ENCODE measurements at regions not wholly inside any gene's neighbourhood (a gene's known extent, or its start where the extent isn't known, plus 50 kb on each side); places are given as distances from the start of the nearest gene placed in this dataset.

DNA sequence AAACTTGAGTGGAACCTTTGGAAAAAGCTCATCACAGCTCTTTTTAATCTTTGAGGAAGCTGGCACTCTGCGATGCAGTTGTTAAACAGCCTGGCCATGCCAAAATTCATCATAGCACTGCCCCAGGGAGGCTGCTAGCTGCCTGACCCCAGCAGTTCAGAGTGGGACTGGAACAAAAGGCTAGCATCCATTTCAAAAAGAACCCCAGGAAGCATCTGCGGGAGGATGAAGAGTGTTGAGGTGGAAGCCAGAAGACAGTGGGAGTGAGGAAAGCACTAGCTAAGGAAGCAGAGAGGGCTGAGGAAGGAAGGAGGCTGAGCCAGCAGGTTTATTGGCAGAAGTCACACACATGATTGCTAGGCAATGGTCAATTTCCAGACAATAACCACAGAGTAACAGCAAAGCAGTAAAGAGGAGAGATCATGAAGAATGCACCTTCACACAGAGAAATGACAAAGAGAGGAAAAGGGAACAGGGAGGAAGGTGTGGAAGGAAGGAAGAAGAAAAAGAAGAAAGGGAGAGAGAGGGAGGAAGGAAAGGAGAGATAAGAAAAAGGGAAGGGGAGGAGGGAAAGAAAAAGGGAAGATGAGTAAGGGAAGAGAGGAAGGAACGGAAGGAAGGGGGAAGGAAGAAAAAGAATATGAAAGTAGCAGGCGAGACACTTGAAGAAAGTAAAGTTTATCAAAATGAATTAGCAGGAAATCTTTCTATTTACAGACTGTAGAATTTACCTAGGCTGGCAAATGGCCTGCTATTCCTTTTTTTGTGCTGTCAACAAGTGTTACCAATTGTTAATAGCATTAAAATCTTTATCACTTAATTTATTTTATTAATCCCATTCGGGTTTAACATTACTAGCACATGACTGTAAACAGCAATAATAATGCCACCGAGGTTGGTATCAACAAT, 270.0 kb upstream of the PSMD7 start:
- Histone ChIP-seq H3K4me3 (ENCODE audit: low read depth in 2 of 2, low read length in 1 of 2) (no peak overlapping the region), H3K79me2 (ENCODE audit: insufficient read depth) (no peaks in the 10 kb centered on the region), H3K9me3 (no peaks in the 10 kb centered on the region), H3K4me2 (no peak overlapping the region), H3K4me1 (ENCODE audit: control insufficient read depth in 1 of 2, insufficient read depth in 2 of 2, low read depth in 1 of 2, low read length in 1 of 2) (no peaks in the 10 kb centered on the region), H3K9me2 (no peaks in the 10 kb centered on the region), H3F3A (replicated peaks; ENCODE audit: insufficient read depth) (no peaks in the 10 kb centered on the region), H3K9ac (no peak overlapping the region), H3K27me3 (ENCODE audit: insufficient read depth) (no peaks in the 10 kb centered on the region), H3K36me3 (replicated peaks in 1 of 2; ENCODE audit: control insufficient read depth in 1 of 2, insufficient read depth in 2 of 2, low read length in 1 of 2) (no peaks in the 10 kb centered on the region), H3K27ac (ENCODE audit: low read depth in 2 of 2, low read length in 1 of 2) (no peak overlapping the region), H2AFZ (ENCODE audit: low read depth) (no peak overlapping the region), H4K20me1 (ENCODE audit: insufficient read depth) (no peaks in the 10 kb centered on the region)
- POLR2A ChIA-PET = no interaction called here
- CTCF ChIA-PET = interaction anchor here (1.4 to 4.9 kb wide), 3 partner anchors 8 to 248 kb away, joined by 4 to 38 read pairs (median 7); no protein-coding TSS in a partner anchor
- 32% methylated on average over 6 of the region's 6 CpGs for WGBS (ENCODE audit: low lambda C conversion rate)
- DNase-seq = no peak
- TF ChIP-seq FOXM1 (IDR thresholded peaks at IDR 0.05; ENCODE audit: low read depth) (no peak), EP300 (IDR thresholded peaks at IDR 0.05; ENCODE audit: borderline replicate concordance in 1 of 2, low read depth in 1 of 2, low read length in 1 of 2) (no peak), RCOR1 (IDR thresholded peaks at IDR 0.05; ENCODE audit: low read length) (no peak), NFIC (IDR thresholded peaks at IDR 0.05; ENCODE audit: borderline replicate concordance) (no peak), FOSL2 (IDR thresholded peaks at IDR 0.05; ENCODE audit: borderline replicate concordance, low read depth) (no peak), MXI1 (IDR thresholded peaks at IDR 0.05; ENCODE audit: low read depth, low read length) (no peak), YY1 (IDR thresholded peaks at IDR 0.05; ENCODE audit: low read depth) (no peak), EZH2phosphoT487 (IDR thresholded peaks at IDR 0.05; ENCODE audit: borderline replicate concordance, low read depth) (no peak), FOXJ3 (CRISPR knock-in tag; IDR thresholded peaks at IDR 0.05) (no peak)
- TF ChIP-seq, protein P1, sequence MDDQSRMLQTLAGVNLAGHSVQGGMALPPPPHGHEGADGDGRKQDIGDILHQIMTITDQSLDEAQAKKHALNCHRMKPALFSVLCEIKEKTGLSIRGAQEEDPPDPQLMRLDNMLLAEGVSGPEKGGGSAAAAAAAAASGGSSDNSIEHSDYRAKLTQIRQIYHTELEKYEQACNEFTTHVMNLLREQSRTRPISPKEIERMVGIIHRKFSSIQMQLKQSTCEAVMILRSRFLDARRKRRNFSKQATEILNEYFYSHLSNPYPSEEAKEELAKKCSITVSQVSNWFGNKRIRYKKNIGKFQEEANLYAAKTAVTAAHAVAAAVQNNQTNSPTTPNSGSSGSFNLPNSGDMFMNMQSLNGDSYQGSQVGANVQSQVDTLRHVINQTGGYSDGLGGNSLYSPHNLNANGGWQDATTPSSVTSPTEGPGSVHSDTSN (IDR thresholded peaks at IDR 0.05) = no peak

DNA sequence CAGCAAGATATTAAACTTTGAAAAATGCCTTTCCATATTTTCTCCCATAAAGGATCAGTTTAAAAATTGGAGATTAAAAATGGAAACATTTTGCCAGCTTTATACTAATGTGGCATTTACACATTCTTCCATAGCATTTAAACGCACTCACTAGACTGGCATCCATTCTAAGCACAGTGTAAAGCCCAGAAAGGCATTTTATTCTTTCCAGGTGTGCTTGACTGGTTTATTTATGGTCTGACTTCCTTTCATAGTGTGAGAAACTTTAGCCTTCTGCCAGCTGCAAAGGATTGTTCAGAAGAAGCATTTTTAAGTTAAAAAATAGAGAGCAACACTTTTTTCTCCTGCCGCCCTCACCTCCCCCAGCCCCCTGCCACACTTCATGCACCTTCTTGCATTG, 271.7 kb upstream of the PSMD7 start:
- no peak overlapping the region for H3K4me3 ChIP-seq (ENCODE audit: low read depth in 2 of 2, low read length in 1 of 2)
- H3K4me2 ChIP-seq = no peak overlapping the region
- no peak for DNase-seq
- CTCF ChIA-PET = interaction anchor here (0.7 to 4.9 kb wide), 3 partner anchors 10 to 250 kb away, joined by 3 to 38 read pairs (median 7); no protein-coding TSS in a partner anchor
- WGBS (ENCODE audit: low lambda C conversion rate) = 66% methylated on average over 2 of the region's 2 CpGs
- no peaks in the 10 kb centered on the region for H3K27me3 ChIP-seq (ENCODE audit: insufficient read depth)
- H3K79me2 ChIP-seq (ENCODE audit: insufficient read depth) = no peaks in the 10 kb centered on the region
- H3K9me3 ChIP-seq = no peaks in the 10 kb centered on the region
- no peaks in the 10 kb centered on the region for H3K9me2 ChIP-seq
- H3K36me3 ChIP-seq (replicated peaks in 1 of 2; ENCODE audit: control insufficient read depth in 1 of 2, insufficient read depth in 2 of 2, low read length in 1 of 2) = no peaks in the 10 kb centered on the region
- H4K20me1 ChIP-seq (ENCODE audit: insufficient read depth) = no peaks in the 10 kb centered on the region
- POLR2A ChIA-PET = no interaction called here
- H3K27ac ChIP-seq (ENCODE audit: low read depth in 2 of 2, low read length in 1 of 2) = no peak overlapping the region
- no peaks in the 10 kb centered on the region for H3F3A ChIP-seq (replicated peaks; ENCODE audit: insufficient read depth)
- H2AFZ ChIP-seq (ENCODE audit: low read depth) = no peak overlapping the region
- no peaks in the 10 kb centered on the region for H3K4me1 ChIP-seq (ENCODE audit: control insufficient read depth in 1 of 2, insufficient read depth in 2 of 2, low read depth in 1 of 2, low read length in 1 of 2)
- H3K9ac ChIP-seq = no peak overlapping the region
- no peak for TF ChIP-seq JUND (IDR thresholded peaks at IDR 0.05)
- no peak for TF ChIP-seq USF1 (IDR thresholded peaks at IDR 0.05; ENCODE audit: borderline replicate concordance, low read depth)
- TF ChIP-seq EZH2phosphoT487 (IDR thresholded peaks at IDR 0.05; ENCODE audit: borderline replicate concordance, low read depth) = no peak
- TF ChIP-seq TCF12 (IDR thresholded peaks at IDR 0.05) = no peak
- no peak for TF ChIP-seq EP300 (IDR thresholded peaks at IDR 0.05; ENCODE audit: borderline replicate concordance in 1 of 2, low read depth in 1 of 2, low read length in 1 of 2)
- TF ChIP-seq MAX (IDR thresholded peaks at IDR 0.05; ENCODE audit: low read depth) = no peak
- no peak for TF ChIP-seq SMC3 (IDR thresholded peaks at IDR 0.05; ENCODE audit: low read depth, low read length)
- no peak for TF ChIP-seq POLR2AphosphoS5 (IDR thresholded peaks at IDR 0.05; ENCODE audit: low read depth, low read length)
- no peak for TF ChIP-seq FOSL2 (IDR thresholded peaks at IDR 0.05; ENCODE audit: borderline replicate concordance, low read depth)
- no peak for TF ChIP-seq YY1 (IDR thresholded peaks at IDR 0.05; ENCODE audit: low read depth)
- TF ChIP-seq NFIC (IDR thresholded peaks at IDR 0.05; ENCODE audit: borderline replicate concordance) = no peak
- TF ChIP-seq, protein P2, sequence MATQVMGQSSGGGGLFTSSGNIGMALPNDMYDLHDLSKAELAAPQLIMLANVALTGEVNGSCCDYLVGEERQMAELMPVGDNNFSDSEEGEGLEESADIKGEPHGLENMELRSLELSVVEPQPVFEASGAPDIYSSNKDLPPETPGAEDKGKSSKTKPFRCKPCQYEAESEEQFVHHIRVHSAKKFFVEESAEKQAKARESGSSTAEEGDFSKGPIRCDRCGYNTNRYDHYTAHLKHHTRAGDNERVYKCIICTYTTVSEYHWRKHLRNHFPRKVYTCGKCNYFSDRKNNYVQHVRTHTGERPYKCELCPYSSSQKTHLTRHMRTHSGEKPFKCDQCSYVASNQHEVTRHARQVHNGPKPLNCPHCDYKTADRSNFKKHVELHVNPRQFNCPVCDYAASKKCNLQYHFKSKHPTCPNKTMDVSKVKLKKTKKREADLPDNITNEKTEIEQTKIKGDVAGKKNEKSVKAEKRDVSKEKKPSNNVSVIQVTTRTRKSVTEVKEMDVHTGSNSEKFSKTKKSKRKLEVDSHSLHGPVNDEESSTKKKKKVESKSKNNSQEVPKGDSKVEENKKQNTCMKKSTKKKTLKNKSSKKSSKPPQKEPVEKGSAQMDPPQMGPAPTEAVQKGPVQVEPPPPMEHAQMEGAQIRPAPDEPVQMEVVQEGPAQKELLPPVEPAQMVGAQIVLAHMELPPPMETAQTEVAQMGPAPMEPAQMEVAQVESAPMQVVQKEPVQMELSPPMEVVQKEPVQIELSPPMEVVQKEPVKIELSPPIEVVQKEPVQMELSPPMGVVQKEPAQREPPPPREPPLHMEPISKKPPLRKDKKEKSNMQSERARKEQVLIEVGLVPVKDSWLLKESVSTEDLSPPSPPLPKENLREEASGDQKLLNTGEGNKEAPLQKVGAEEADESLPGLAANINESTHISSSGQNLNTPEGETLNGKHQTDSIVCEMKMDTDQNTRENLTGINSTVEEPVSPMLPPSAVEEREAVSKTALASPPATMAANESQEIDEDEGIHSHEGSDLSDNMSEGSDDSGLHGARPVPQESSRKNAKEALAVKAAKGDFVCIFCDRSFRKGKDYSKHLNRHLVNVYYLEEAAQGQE (IDR thresholded peaks at IDR 0.05; ENCODE audit: low read depth, low read length) = no peak
- TF ChIP-seq RAD21 (IDR thresholded peaks at IDR 0.05; ENCODE audit: low read length) = no peak
- TF ChIP-seq, protein P3, sequence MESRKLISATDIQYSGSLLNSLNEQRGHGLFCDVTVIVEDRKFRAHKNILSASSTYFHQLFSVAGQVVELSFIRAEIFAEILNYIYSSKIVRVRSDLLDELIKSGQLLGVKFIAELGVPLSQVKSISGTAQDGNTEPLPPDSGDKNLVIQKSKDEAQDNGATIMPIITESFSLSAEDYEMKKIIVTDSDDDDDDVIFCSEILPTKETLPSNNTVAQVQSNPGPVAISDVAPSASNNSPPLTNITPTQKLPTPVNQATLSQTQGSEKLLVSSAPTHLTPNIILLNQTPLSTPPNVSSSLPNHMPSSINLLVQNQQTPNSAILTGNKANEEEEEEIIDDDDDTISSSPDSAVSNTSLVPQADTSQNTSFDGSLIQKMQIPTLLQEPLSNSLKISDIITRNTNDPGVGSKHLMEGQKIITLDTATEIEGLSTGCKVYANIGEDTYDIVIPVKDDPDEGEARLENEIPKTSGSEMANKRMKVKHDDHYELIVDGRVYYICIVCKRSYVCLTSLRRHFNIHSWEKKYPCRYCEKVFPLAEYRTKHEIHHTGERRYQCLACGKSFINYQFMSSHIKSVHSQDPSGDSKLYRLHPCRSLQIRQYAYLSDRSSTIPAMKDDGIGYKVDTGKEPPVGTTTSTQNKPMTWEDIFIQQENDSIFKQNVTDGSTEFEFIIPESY (IDR thresholded peaks at IDR 0.05; ENCODE audit: borderline replicate concordance, low read depth) = no peak

Measured in SK-N-SH (cell line).